ENCODE measurements at regions not wholly inside any gene's neighbourhood (a gene's known extent, or its start where the extent isn't known, plus 50 kb on each side); places are given as distances from the start of the nearest gene placed in this dataset.

DNA sequence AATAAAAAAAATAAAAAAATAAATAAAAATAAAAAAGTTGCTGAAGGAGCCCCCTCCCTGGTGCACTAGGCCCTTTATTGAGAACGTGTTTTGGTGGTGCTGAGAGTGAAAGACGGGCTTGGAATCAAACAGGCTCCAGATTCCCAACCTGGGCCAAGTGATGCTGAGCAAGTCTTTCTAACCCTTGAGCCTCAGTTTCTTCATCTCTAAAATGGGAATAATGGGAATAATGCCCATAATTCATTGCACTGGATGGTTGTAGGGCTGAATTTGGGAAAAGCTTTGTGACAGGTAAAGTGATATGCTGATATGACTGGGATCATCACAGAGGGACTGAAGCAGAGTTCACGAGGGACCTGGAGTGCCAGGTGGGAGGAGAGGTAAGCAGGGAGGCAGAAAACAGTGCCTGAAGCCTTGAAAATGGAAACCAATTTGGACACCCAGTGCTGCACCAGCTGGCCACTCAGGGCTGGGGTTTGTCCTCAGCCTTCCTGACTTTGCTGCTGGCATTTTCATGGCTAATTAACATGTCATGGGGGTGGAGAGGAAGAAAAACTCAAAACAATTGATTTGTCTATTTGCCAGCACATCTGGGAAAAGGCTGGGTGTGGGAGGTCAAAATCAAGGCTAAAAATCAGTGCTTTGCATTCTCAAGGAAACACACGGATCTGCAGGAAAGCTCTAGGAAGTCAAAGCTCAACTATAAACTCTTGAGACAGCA is 241.3 kb downstream of the LOXHD1 start:
- DNase-seq, result no peak

DNA sequence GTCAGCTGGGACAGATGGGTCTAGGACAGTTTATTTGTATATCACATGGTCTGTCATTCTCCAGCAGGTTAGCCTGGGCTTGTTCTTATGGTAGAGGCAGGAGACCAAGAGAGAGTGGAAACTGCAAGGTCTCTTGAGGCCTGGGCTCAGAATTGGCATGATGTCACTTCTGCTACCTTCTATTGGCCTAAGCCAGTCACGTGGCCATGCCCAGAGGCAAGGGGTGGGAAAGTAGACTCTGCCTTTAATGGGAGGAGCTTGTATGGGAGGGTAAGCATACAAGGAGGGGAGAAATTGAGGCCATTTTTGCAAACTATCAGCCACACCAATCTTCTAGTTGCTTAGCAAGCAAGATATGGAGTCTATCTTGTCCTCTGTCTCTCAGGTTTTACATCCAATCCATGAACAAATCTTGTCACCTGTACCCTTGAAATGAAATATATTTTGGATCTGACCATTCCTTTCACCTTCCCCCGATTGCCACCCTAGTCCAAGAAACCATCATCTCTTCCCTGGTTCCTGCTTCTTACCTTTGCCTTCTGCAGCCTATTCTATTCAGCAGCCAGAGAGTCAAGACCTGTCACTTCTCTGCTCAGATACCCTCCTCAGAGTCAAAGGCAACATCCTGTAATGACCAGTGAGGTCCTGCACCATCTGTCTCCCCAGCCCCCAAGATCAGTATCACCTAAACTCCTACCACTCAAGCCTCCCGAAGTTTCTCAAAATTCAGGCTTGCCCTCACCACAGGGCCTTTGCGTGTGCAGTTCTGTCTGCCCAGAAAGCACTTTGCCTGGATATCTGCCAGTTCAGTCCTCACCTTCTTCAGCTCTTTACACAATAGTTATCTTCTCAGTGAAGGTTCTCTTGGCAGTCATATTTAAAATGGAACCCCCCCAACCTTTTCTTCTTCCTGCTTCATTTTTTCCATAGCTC is 240.0 kb downstream of the LOXHD1 start:
- DNase-seq, result no peak

DNA sequence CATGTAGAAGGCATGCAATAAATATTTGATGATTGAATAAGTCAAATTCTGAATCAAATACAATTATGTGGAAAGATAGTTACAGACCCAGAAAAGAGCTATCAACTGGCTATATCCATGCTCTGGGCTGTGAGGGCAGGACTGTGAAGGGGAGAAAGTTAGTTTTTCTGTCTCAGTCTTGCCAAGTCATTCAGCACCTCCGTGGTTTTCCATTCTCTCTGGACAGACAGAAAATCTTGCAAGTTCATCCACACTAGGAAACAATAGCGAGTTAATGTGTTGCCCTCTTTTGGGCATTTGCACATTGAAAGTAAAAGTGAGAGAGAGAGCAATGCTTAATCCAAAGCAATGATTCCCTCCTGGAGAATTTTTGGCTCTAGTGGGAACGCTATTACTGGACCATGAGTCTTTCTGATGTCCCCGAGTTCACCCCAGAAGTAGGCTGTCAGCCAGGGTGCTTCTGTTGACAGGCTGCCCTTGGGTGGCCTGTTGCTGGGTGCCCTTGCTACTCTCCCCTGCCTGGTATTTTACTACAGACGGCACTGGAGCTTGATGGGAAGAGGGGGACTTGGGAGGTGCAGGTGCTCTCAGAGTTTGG is 238.3 kb downstream of the LOXHD1 start:
- DNase-seq, result no peak

DNA sequence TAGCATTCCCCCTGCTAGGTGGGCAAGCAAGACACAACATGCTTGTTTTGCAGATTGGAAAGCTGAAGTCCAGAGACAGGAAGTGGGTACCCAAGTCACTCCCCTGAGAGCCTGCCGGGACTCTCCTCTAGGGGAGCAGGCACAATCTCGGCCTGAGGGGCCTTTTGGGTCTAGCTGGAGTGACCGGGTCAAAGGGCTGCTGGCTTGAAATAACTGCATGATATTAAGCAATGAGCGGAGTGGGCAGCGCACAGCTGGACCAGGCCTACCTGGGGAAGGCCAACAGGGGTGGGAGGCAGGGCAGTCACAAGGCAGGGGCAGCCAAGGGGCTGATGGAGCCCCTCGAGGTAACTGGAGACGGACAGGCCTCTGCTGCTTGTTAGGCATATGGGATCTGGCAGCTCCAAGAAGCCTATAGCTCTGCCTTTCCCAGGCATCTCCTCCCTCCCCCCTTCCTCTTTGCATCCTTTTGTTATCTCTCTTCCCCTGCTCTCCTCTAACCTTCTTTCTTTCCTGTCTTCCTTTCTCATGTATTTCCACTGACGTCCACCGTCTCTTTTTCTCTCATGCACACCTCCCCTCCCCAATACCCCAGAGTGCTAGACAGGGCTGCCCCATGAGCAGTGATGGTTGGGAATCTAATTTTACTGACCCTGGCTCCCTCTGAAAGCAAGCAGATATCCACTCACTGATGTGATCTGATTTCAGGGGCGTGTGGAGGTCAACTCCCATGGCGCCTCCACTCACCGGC is 237.5 kb downstream of the LOXHD1 start:
- DNase-seq, result no peak

DNA sequence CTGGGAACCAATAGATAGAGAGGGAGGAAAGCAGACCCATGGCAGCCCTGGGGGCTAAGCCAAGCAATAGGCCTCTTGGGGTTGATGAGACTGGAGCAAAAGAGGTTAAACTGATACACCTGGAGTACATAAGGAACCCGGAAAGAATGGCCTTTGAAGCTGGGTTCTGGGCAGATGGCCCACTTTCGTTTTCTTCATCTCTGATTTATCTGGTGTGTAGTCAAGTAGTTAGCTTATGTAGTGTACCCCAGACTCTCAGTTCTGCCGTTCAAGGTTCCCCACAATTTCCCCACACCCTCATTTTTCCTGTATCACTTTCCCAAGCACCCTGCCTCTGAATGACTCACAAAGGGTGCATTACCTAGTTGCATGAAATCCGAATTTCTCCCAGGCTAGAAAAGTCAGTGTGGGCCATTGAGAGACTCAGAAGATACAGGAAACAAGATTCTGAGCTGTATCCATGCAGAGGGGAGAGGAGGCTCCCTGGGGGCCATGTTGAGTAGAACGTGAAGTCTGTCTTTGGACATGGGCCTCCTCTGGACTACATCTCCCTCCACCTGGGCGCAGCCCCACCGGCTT is 235.0 kb downstream of the LOXHD1 start:
- no peak for DNase-seq

DNA sequence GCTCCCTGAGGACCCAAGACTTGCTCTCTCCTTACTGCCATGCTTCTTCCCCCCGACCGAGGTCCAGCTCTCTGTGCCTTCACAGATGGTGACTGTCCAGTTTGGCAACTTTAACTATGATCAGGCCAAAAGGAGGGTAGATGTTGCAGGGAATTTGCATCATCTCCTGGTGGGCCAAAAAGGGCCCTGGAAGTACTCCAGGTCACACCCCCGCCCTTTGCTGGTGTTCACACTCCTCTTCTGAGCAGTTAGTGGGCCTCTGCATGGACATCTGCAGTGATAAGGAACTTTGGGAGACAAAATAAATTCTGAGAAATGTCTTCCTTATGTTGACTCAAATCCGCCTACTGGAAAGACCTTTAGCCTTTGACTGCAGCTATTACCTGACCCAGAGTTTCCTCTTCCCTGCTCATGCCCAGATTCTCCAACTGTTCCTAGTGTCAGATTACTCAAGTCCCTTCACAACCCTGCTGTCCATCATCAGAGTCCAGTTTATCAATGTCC is 234.4 kb downstream of the LOXHD1 start:
- no peak for DNase-seq

DNA sequence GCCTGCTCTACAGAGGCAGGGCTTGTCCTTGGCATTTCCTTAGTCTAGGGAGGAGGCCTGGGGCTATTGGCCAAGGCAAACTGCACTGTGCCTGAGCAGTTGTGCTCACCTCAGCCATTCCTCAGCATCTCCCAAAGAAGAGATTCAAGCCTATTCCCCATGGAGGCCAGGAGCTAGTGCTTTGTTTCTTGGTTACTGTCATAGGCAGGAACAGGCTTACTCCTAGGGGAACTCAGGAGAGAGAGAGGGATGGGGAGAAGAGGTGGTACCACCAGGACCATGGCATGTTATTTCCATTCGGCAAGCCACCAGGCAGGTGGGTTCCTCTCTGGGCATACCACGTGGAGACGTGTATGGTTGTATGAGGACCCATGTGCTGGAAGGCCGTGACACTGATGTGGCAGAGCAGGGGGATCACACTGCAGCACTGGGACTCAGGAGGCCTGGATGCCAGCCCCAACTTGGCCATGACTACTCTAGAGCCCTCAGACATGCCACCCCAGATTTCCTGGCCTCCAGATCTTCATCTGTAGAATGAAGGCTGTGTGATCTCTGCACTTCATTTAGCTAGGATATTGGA is 233.7 kb downstream of the LOXHD1 start:
- no peak for DNase-seq

DNA sequence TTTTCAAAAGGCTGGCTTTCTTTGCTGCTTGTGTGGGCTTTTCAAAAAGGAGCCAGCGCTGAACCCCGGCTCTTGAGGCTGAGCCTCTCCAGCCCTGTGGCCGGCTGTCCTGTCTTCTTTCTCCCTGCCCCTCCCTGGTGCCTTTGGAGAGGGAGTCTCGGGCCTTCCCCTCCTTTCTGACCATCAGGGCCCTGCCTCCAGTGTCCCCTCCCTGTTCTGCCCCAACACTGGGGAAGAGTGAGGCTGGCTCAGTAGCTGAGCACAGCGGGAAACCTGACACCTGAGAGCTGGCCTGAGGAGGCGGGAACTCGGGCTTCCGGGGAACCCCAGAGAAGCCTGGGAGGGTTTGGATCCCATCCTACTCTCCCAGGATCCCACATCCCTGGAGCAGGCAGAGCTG is 232.1 kb downstream of the LOXHD1 start:
- no peak for DNase-seq

DNA sequence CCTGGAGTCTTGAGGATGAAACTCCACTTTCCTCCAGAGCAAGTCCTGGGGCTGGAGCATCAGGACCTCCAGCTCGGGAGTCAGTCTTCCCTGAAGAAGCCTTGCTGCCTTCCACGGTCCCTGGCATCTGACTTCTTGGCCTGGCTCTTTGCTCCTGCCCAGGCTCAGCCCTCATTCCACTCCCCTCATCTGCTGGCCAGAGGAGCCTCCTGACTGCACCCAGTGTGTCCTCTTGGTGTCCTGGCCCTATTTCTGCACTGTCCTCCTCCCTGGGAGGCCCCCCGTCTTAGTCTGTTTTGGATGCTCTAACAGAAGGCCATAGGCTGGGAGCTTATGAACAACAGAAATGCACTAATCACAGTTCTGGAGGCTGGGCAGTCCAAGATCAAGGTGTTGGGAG is 231.5 kb downstream of the LOXHD1 start:
- DNase-seq, result no peak

DNA sequence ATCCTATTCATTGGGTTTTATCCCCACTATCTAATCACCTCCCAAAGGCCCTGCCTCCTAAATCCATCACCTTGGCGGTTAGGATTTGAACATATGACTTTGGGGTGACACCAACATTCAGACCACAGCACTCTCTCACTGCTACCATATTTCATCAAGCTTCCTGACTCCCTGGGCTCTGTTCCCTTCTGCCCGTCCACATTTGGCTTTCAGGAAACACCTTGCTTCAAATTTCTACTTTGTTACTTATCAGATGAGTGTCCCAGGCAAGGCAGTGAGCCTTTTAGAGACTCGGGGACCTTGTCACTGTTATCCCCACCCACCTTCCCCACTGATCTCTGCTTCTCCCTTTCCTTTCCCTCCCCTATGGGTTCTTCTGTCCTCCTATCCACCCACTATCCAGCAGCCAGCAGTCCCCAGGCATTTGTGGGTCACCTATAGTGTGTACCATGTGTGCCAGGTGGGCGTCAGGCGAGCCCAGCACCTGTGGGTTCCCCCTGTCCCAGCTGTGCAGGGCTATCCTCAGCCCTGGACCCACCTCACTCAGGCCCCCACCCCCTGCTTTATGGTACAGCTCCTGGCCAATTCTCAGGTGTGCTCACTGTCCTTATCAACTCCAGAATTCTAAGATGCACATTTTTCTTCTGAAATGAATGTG is 230.9 kb downstream of the LOXHD1 start:
- no peak for DNase-seq

DNA sequence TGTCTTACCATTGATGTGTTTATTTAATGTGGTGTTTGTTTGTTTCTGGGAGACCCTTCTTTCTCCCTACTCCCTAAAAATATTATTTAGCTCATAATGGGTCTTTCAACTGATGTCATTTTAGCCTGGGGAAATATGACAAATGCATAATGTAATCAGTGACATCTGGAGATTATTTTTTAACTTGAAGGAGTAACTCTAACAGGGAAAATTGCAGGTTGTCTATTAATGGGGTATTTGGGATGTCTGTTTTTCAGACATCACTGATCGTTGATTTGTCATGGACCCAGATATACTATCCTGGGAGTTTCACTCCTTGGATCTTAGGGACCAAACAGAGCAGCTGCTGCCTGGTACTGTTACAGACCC is 230.4 kb downstream of the LOXHD1 start:
- DNase-seq, result no peak

Measured in fibroblast of skin of right quadriceps (primary cell).